ENCODE measurements at regions not wholly inside any gene's neighbourhood (a gene's known extent, or its start where the extent isn't known, plus 50 kb on each side); places are given as distances from the start of the nearest gene placed in this dataset.

GRCh38 chr2:150863691-150864090 lies 376.2 kb upstream of the RND3 start:
- TF ChIP-seq CTCF (IDR thresholded peaks at IDR 0.05; ENCODE audit: low read depth, low read length), result no peak
- no peak for TF ChIP-seq POLR2A (IDR thresholded peaks at IDR 0.05; ENCODE audit: extremely low read depth, insufficient read length)

Measured in NB4 (cell line).